Peyer's patch (tissue), 4 donors: ENCODE measurements at regions not wholly inside any gene's neighbourhood (a gene's known extent, or its start where the extent isn't known, plus 50 kb on each side); places are given as distances from the start of the nearest gene placed in this dataset.

Experiments used
- CTCF ChIP-seq, 6 experiments: fragments of 450-650 bp in 4 of 6; fragments of 200-600 bp in 2 of 6; sonication (generic) in 1 of 6; IDR thresholded peaks; one replicate each; pipeline ENCODE4 v1.5.1; 2017 to 2019; ENCODE audit warnings: antibody characterized with exemption in 6 of 6, mild to moderate bottlenecking in 3 of 6, moderate library complexity in 1 of 6
- POLR2A ChIP-seq, 2 donors: fragments of 450-650 bp; IDR thresholded peaks; one replicate each; pipeline ENCODE4 v1.5.1; 2017; ENCODE audit warnings: antibody characterized with exemption in 2 of 2, mild to moderate bottlenecking in 2 of 2, moderate library complexity in 2 of 2

GRCh38 chr6:9831783-9832182, 583.1 kb downstream of the TFAP2A start:
- TF ChIP-seq POLR2A (IDR thresholded peaks at IDR 0.05) (no peak), CTCF (IDR thresholded peaks at IDR 0.05) (no peak)
